ENCODE measurements at regions not wholly inside any gene's neighbourhood (a gene's known extent, or its start where the extent isn't known, plus 50 kb on each side); places are given as distances from the start of the nearest gene placed in this dataset.

DNA sequence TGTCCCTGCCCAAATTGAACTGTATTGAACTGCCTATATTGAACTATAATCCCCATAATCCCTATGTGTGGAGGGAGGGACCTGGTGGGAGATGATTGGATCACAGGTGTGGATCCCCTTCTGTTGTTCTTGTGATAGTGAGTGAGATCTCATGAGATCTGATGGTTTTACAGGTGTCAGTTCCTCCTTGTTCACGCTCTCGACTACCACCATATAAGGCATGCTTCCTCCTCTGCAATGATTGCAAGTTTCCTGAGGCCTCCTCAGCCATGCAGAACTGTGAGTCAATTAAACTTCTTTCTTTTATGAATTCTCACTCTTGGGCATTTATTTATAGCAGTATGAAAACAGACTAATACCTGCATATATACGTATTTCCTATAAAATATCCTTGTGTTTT lies 206.5 kb upstream of the PDGFD start:
- TF ChIP-seq, protein P1, sequence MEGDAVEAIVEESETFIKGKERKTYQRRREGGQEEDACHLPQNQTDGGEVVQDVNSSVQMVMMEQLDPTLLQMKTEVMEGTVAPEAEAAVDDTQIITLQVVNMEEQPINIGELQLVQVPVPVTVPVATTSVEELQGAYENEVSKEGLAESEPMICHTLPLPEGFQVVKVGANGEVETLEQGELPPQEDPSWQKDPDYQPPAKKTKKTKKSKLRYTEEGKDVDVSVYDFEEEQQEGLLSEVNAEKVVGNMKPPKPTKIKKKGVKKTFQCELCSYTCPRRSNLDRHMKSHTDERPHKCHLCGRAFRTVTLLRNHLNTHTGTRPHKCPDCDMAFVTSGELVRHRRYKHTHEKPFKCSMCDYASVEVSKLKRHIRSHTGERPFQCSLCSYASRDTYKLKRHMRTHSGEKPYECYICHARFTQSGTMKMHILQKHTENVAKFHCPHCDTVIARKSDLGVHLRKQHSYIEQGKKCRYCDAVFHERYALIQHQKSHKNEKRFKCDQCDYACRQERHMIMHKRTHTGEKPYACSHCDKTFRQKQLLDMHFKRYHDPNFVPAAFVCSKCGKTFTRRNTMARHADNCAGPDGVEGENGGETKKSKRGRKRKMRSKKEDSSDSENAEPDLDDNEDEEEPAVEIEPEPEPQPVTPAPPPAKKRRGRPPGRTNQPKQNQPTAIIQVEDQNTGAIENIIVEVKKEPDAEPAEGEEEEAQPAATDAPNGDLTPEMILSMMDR (IDR thresholded peaks at IDR 0.05; ENCODE audit: borderline replicate concordance, extremely low read depth, low read length, poor library complexity, severe bottlenecking) = no peak
- TF ChIP-seq EZH2 (IDR thresholded peaks at IDR 0.05; ENCODE audit: borderline replicate concordance, low read depth, low read length, severe bottlenecking) = no peak

Measured in DND-41 (cell line).